Thyroid gland (tissue), 4 donors: ENCODE measurements at regions not wholly inside any gene's neighbourhood (a gene's known extent, or its start where the extent isn't known, plus 50 kb on each side); places are given as distances from the start of the nearest gene placed in this dataset.

Source experiments
- POLR2A ChIP-seq, 2 donors: fragments of 450-650 bp; IDR thresholded peaks; one replicate each; pipeline ENCODE4 v1.6.1; 2017; ENCODE audit warnings: antibody characterized with exemption in 2 of 2, mild to moderate bottlenecking in 2 of 2, moderate library complexity in 1 of 2
- TF ChIP-seq, protein P1 (sequence below), 6 experiments: fragments of 200-600 bp in 3 of 6; fragments of 450-650 bp in 3 of 6; sonication (generic) in 3 of 6; IDR thresholded peaks; one replicate each; pipeline ENCODE4 v1.5.1; 2016 to 2019; ENCODE audit warnings: antibody characterized with exemption in 6 of 6, mild to moderate bottlenecking in 2 of 6, inconsistent platforms in 1 of 6, moderate library complexity in 1 of 6

DNA sequence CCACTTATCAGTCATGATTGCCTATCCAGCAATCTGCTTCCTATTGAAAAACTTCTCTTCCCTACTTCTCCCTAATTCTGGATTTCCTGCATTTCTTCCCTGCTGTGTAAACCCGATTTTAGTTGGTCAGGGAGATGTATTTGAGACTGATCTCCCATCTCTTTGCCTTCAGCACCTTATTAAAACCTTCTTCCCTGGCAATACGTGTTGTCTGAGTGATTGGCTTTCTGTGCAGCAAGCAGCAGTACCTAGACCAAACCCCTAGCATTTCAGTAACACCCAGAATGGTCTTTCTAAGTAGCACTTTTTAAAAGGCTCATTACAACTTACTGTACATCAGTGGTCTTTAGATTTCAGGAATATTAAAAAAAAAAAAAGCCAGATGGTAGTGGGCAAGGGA is 99.1 kb upstream of the PDE10A start:
- TF ChIP-seq POLR2A (IDR thresholded peaks at IDR 0.05): no peak
- TF ChIP-seq, protein P1, sequence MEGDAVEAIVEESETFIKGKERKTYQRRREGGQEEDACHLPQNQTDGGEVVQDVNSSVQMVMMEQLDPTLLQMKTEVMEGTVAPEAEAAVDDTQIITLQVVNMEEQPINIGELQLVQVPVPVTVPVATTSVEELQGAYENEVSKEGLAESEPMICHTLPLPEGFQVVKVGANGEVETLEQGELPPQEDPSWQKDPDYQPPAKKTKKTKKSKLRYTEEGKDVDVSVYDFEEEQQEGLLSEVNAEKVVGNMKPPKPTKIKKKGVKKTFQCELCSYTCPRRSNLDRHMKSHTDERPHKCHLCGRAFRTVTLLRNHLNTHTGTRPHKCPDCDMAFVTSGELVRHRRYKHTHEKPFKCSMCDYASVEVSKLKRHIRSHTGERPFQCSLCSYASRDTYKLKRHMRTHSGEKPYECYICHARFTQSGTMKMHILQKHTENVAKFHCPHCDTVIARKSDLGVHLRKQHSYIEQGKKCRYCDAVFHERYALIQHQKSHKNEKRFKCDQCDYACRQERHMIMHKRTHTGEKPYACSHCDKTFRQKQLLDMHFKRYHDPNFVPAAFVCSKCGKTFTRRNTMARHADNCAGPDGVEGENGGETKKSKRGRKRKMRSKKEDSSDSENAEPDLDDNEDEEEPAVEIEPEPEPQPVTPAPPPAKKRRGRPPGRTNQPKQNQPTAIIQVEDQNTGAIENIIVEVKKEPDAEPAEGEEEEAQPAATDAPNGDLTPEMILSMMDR (IDR thresholded peaks at IDR 0.05): no peak
